Stimulated activated memory B cell treated with anti-CD40 and anti-IgM and Interleukin-4, amounts not matched to agents 10 μg/mL and 1 μg/mL and 100 μg/mL, for 72 hours (primary cell): ENCODE measurements at regions not wholly inside any gene's neighbourhood (a gene's known extent, or its start where the extent isn't known, plus 50 kb on each side); places are given as distances from the start of the nearest gene placed in this dataset.
"Not testable (repeated sequence)": the region's sequence is repeated elsewhere in the genome, so short reads cannot be mapped to it uniquely, and the experiment has no call there.

Experiments
- ATAC-seq: fragments of 150-1000 bp; cut with Tn5 transposase; 2 replicates; pipeline ENCODE4 v1.10.0; 2021
- H3K27ac Mint-ChIP-seq: one replicate; pipeline ENCODE4 v1.8.0; 2022; ENCODE audit warnings: mild to moderate bottlenecking, mixed read lengths
- H3K27me3 Mint-ChIP-seq: one replicate; pipeline ENCODE4 v1.8.0; 2022; ENCODE audit warnings: mixed read lengths
- H3K36me3 Mint-ChIP-seq: one replicate; pipeline ENCODE4 v1.8.0; 2022; ENCODE audit warnings: mixed read lengths
- H3K4me1 Mint-ChIP-seq: one replicate; pipeline ENCODE4 v1.8.0; 2022; ENCODE audit warnings: mixed read lengths
- H3K4me3 Mint-ChIP-seq: one replicate; pipeline ENCODE4 v1.8.0; 2022; ENCODE audit warnings: mild to moderate bottlenecking, moderate library complexity, mixed read lengths
- H3K9me3 Mint-ChIP-seq: one replicate; pipeline ENCODE4 v1.8.0; 2022; ENCODE audit warnings: mixed read lengths

DNA sequence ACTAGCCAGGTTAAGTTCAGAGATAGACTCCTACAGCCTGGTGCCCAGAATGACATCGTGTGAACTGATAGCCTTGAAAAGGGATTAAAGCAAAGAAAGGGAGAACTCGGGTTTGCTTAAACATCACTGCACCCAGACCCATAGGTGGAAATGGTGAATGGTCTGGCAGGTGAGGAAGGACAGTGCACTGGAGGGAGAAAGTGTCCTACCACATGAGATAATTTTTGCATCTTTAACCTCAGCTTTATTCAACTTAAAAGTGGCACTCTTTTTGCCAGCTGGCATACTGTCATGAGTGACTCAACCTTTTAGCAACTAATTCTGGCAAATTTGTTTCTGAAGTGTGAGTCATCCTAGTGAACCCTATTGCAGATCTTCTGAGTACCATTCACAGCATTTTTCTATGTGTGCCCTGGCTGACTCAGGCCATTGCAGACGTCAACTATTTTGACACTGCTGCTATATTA, 53.0 kb upstream of the DAPP1 start:
- Mint-ChIP-seq H3K4me3 (no peak overlapping the region), H3K4me1 (no peaks in the 10 kb centered on the region), H3K36me3 (no peaks in the 10 kb centered on the region), H3K9me3 (peaks cover 5% of the 10 kb centered on the region), H3K27me3 (no peaks in the 10 kb centered on the region), H3K27ac (no peak overlapping the region)
- ATAC-seq: no peak

DNA sequence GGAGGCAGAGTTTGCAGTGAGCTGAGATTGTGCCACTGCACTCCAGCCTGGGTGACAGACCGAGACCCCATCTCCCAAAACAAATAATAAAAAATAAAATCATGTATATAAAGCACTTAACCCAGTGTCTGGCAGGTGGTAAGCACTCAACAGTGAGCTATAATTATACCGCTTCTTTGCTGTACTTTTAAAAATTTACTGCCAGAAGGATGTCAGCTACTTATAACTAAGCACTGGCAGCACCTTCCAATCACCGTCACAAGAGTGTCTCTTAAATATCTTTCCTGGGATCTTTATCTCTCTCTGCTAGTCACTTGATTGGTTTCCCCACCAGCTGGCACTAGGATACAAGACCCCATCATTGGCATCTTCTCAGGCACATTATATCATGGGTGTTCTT, 53.9 kb upstream of the DAPP1 start:
- H3K27me3 Mint-ChIP-seq: no peaks in the 10 kb centered on the region
- H3K9me3 Mint-ChIP-seq: peaks cover 5% of the 10 kb centered on the region
- H3K4me3 Mint-ChIP-seq: no peak overlapping the region
- no peaks in the 10 kb centered on the region for H3K4me1 Mint-ChIP-seq
- H3K36me3 Mint-ChIP-seq: no peaks in the 10 kb centered on the region
- no peak for ATAC-seq
- no peak overlapping the region for H3K27ac Mint-ChIP-seq

GRCh38 chr4:99759988-99760387, 56.6 kb upstream of the DAPP1 start:
- ATAC-seq: no peak
- Mint-ChIP-seq H3K36me3 (no peaks in the 10 kb centered on the region), H3K4me1 (no peaks in the 10 kb centered on the region), H3K27ac (no peak overlapping the region), H3K27me3 (no peaks in the 10 kb centered on the region), H3K4me3 (no peak overlapping the region), H3K9me3 (peaks cover 5% of the 10 kb centered on the region)

- H3K4me3 Mint-ChIP-seq: no peak overlapping the region
- H3K27me3 Mint-ChIP-seq: no peaks in the 10 kb centered on the region
- no peak for ATAC-seq
- no peaks in the 10 kb centered on the region for H3K36me3 Mint-ChIP-seq
- no peak overlapping the region for H3K27ac Mint-ChIP-seq
- H3K9me3 Mint-ChIP-seq: peaks cover 3% of the 10 kb centered on the region
- no peaks in the 10 kb centered on the region for H3K4me1 Mint-ChIP-seq
Observed at GRCh38 chr4:99759346-99759984, 57.2 kb upstream of the DAPP1 start.

DNA sequence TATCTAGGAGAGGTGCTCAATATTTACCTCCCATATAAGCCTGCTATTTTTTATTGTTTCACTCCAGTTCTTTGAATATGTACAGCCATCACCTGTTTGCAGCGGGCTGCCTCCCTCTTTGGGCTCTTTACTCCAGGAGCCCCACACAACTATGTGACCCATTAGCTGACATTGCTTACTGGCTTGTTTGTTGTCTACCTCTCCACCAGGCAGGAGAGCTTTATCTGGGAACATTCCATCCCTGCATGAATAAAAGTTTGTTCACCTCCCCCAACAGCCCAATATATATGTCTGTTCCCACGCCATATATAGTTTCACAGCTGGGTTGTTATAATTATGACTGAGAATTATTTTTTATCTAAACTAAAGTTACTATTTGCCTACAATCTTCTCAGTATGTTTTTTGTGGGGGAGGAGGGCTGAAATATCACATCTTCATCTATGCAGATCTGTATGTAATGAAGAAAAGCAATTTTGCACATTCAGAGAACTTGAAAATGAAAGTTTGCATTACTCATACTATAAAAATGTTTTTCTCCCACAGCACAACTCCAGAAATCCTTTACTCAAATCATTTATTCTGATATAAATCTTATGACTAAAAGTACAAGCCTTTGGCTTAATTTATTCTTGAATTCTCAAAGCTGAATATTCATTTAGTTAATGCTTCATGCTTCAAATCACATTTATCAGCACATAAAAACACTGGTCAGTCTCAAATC, 61.2 kb upstream of the DAPP1 start:
- Mint-ChIP-seq H3K27ac (no peak overlapping the region), H3K4me1 (no peaks in the 10 kb centered on the region), H3K4me3 (no peak overlapping the region), H3K27me3 (peaks cover 18% of the 10 kb centered on the region), H3K36me3 (no peaks in the 10 kb centered on the region), H3K9me3 (no peaks in the 10 kb centered on the region)
- ATAC-seq: no peak

GRCh38 chr4:99754756-99755155, 61.9 kb upstream of the DAPP1 start:
- Mint-ChIP-seq H3K4me3 (no peak overlapping the region), H3K27ac (no peak overlapping the region), H3K4me1 (peaks cover 5% of the 10 kb centered on the region), H3K36me3 (no peaks in the 10 kb centered on the region), H3K9me3 (no peaks in the 10 kb centered on the region), H3K27me3 (peaks cover 18% of the 10 kb centered on the region)
- ATAC-seq: peak; percentile 14

DNA sequence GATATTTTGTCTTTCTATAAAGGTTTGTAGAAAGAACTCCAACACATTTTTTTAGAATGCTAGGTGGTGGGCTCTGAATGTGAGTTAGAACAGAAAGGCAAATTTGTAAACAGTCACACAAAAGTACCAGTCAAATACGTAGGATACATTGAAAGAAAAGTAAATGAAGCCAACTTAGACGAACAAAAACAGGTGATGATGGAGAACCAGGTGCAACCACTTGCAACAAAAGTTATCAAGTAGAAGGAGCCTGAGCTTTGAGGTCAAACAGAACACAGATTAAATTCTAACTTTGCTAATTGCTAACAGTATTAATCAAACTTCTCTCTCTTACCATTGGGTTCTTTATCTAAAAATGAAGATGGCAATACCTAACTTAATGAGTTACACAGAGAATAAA, 62.7 kb upstream of the DAPP1 start:
- Mint-ChIP-seq H3K4me3 (no peak overlapping the region), H3K27ac (no peak overlapping the region), H3K36me3 (no peaks in the 10 kb centered on the region), H3K9me3 (no peaks in the 10 kb centered on the region), H3K27me3 (peaks cover 18% of the 10 kb centered on the region), H3K4me1 (peaks cover 8% of the 10 kb centered on the region)
- ATAC-seq: no peak

- Mint-ChIP-seq H3K27ac (no peak overlapping the region), H3K4me3 (no peak overlapping the region), H3K36me3 (no peaks in the 10 kb centered on the region), H3K9me3 (no peaks in the 10 kb centered on the region), H3K27me3 (peaks cover 30% of the 10 kb centered on the region), H3K4me1 (peaks cover 8% of the 10 kb centered on the region)
- peak; percentile 70 for ATAC-seq
Observed at GRCh38 chr4:99749445-99750391, 66.9 kb upstream of the DAPP1 start.

- peaks cover 12% of the 10 kb centered on the region for H3K27me3 Mint-ChIP-seq
- no peak overlapping the region for H3K4me3 Mint-ChIP-seq
- H3K9me3 Mint-ChIP-seq: no peaks in the 10 kb centered on the region
- peaks cover 8% of the 10 kb centered on the region for H3K4me1 Mint-ChIP-seq
- no peak overlapping the region for H3K27ac Mint-ChIP-seq
- no peak for ATAC-seq
- H3K36me3 Mint-ChIP-seq: no peaks in the 10 kb centered on the region
Observed at GRCh38 chr4:99746443-99746842, 70.2 kb upstream of the DAPP1 start.

DNA sequence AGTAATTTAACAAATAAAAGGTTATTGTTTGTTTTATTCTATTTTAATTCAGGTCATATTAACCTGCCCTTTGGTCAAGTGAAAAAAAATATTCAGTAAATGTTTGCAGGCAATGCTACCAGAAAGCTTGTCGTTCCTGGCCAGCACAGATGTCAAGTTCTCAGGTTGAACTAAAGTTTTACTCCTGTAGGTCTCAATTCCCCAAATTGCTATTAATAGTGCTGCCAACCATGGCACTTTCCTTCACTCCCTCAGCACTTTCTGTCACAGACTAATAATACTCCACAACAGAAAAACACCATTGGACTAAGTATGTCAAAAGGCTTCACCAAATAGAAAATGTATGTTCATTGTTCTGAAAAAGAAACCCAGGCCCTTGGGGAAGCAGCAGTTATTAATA, 79.2 kb upstream of the C4orf54 start:
- Mint-ChIP-seq H3K27ac (no peak overlapping the region), H3K9me3 (peaks cover 14% of the 10 kb centered on the region), H3K4me1 (no peaks in the 10 kb centered on the region), H3K36me3 (no peaks in the 10 kb centered on the region), H3K27me3 (peaks cover 32% of the 10 kb centered on the region), H3K4me3 (no peak overlapping the region)
- no peak for ATAC-seq

GRCh38 chr4:99735822-99736221, 78.2 kb upstream of the C4orf54 start:
- no peaks in the 10 kb centered on the region for H3K4me1 Mint-ChIP-seq
- peaks cover 34% of the 10 kb centered on the region for H3K27me3 Mint-ChIP-seq
- H3K27ac Mint-ChIP-seq: no peak overlapping the region
- H3K36me3 Mint-ChIP-seq: no peaks in the 10 kb centered on the region
- peaks cover 14% of the 10 kb centered on the region for H3K9me3 Mint-ChIP-seq
- H3K4me3 Mint-ChIP-seq: no peak overlapping the region
- no peak for ATAC-seq

- no peaks in the 10 kb centered on the region for H3K4me1 Mint-ChIP-seq
- no peak for ATAC-seq
Observed at GRCh38 chr4:99734583-99735322, 77.1 kb upstream of the C4orf54 start.

DNA sequence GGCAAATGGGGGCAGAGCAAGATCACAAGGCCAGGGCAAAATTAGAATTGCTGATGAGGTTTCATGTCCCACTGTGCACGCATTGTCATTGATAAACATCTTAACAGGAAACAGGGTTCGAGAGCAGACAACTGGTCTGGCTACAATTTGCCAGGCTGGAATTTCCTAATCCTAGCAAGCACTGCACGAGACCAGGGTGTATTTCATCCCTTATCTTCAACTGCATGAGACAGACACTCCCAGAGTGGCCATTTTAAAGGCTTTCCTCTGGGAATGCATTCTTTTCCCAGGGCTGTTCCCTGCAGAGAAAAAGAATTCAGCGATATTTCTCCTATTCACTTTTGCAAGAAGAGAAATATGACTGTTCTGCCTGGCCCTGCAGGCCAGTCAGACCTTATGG, 75.8 kb upstream of the C4orf54 start:
- not testable (repeated sequence) for H3K4me1 Mint-ChIP-seq, H3K9me3 Mint-ChIP-seq, H3K4me3 Mint-ChIP-seq, H3K36me3 Mint-ChIP-seq, H3K27ac Mint-ChIP-seq, ATAC-seq
- H3K27me3 Mint-ChIP-seq: peaks cover 28% of the 10 kb centered on the region

More at GRCh38 chr4:99734583-99735322, 77.1 kb upstream of the C4orf54 start:
- Mint-ChIP-seq H3K27ac (no peak overlapping the region), H3K4me3 (no peak overlapping the region), H3K27me3 (peaks cover 32% of the 10 kb centered on the region), H3K36me3 (no peaks in the 10 kb centered on the region), H3K9me3 (peaks cover 9% of the 10 kb centered on the region)

DNA sequence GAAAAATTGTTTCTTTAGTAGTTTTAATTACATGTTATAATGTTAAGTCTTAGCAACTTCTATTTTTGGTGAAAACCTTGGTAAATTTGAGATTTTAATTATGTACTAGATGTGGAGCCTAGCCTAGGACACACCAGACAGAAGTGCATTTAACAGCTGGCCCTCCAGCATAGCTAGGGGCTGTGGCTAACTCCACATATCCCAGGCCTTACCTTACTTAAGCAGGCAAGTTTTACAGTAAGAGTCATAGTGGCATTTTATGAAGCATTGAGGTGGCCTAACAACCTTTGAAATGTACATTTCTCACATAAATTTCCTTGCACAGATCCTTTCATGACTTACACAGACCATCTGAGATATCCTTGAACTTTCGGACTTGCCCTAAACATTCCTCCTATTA, 71.6 kb upstream of the C4orf54 start:
- H3K9me3 Mint-ChIP-seq: peaks cover 4% of the 10 kb centered on the region
- H3K4me3 Mint-ChIP-seq: no peak overlapping the region
- H3K27me3 Mint-ChIP-seq: peaks cover 28% of the 10 kb centered on the region
- no peaks in the 10 kb centered on the region for H3K4me1 Mint-ChIP-seq
- no peaks in the 10 kb centered on the region for H3K36me3 Mint-ChIP-seq
- no peak for ATAC-seq
- H3K27ac Mint-ChIP-seq: no peak overlapping the region

DNA sequence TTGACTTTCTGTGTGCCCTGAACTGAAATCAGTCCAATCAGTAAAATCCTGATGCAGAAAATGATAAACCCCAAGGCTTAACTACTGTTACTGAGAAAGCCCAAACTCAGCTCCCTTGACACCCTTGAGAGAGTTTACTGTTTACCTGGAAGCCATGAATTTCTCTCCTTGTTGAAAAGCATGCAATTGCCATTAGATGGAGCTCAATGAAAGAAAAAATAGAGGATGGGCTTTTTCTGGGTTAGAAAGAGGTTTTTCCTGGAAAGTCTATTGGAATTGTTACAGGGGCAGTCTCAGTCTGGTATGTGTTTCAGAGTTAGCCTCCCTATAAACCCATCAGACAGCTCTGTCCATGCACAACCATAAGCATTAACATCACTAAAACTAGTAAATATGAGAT, 66.4 kb upstream of the C4orf54 start:
- Mint-ChIP-seq H3K27me3 (no peaks in the 10 kb centered on the region), H3K4me1 (no peaks in the 10 kb centered on the region), H3K27ac (no peak overlapping the region), H3K36me3 (no peaks in the 10 kb centered on the region), H3K9me3 (no peaks in the 10 kb centered on the region), H3K4me3 (no peak overlapping the region)
- no peak for ATAC-seq
